ENCODE measurements at regions not wholly inside any gene's neighbourhood (a gene's known extent, or its start where the extent isn't known, plus 50 kb on each side); places are given as distances from the start of the nearest gene placed in this dataset.
A peak's percentile ranks its signal among the peaks of the same experiment; 100 is the strongest.
"Not testable (repeated sequence)": the region's sequence is repeated elsewhere in the genome, so short reads cannot be mapped to it uniquely, and the experiment has no call there.

DNA sequence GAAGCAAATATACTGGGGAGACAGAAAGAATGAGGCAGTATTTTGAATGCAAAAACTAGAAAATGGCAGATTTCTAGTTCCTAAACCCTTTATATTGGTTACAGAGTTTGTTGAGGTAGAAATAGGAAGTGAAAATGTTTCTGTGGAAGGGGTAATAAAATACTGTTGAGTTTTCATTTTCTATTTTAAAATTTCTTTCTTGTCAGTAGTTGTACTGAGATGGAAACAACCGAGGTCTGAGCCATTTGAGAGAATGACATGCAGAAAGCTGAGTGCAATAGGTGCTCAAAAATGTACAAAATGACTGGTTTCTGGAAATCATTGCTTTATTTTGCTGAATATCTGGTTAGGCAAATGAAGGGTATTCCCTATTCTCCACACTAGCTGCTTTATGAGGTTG lies 361.4 kb downstream of the CHL1 start:
- TF ChIP-seq RARB (CRISPR knock-in tag; IDR thresholded peaks at IDR 0.05) (no peak), POLR2AphosphoS2 (conservative IDR thresholded peaks at IDR 0.05; ENCODE audit: low read length) (no peak), TP53 (CRISPR knock-in tag; IDR thresholded peaks at IDR 0.05) (no peak), NR3C1 (IDR thresholded peaks at IDR 0.05) (no peak), MAZ (IDR thresholded peaks at IDR 0.05; ENCODE audit: borderline replicate concordance, low read depth, low read length) (no peak), HOXB13 (CRISPR knock-in tag; IDR thresholded peaks at IDR 0.05; ENCODE audit: low read depth) (no peak), CBX2 (IDR thresholded peaks at IDR 0.05; ENCODE audit: borderline replicate concordance, low read depth) (no peak), RAD21 (conservative IDR thresholded peaks at IDR 0.05 in 1 of 2, IDR thresholded peaks at IDR 0.05 in 1 of 2) (no peak), NPAS2 (CRISPR knock-in tag; IDR thresholded peaks at IDR 0.05; ENCODE audit: borderline replicate concordance) (no peak), ATOH8 (CRISPR knock-in tag; IDR thresholded peaks at IDR 0.05; ENCODE audit: low read depth) (no peak), RCOR1 (IDR thresholded peaks at IDR 0.05; ENCODE audit: low read depth, low read length) (no peak)
- TF ChIP-seq, protein P1, sequence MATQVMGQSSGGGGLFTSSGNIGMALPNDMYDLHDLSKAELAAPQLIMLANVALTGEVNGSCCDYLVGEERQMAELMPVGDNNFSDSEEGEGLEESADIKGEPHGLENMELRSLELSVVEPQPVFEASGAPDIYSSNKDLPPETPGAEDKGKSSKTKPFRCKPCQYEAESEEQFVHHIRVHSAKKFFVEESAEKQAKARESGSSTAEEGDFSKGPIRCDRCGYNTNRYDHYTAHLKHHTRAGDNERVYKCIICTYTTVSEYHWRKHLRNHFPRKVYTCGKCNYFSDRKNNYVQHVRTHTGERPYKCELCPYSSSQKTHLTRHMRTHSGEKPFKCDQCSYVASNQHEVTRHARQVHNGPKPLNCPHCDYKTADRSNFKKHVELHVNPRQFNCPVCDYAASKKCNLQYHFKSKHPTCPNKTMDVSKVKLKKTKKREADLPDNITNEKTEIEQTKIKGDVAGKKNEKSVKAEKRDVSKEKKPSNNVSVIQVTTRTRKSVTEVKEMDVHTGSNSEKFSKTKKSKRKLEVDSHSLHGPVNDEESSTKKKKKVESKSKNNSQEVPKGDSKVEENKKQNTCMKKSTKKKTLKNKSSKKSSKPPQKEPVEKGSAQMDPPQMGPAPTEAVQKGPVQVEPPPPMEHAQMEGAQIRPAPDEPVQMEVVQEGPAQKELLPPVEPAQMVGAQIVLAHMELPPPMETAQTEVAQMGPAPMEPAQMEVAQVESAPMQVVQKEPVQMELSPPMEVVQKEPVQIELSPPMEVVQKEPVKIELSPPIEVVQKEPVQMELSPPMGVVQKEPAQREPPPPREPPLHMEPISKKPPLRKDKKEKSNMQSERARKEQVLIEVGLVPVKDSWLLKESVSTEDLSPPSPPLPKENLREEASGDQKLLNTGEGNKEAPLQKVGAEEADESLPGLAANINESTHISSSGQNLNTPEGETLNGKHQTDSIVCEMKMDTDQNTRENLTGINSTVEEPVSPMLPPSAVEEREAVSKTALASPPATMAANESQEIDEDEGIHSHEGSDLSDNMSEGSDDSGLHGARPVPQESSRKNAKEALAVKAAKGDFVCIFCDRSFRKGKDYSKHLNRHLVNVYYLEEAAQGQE (IDR thresholded peaks at IDR 0.05) = no peak
- no peak overlapping the region for H3K27ac ChIP-seq
- no peak overlapping the region for H3K4me2 ChIP-seq
- H3K4me1 ChIP-seq = no peaks in the 10 kb centered on the region
- H3K9me3 ChIP-seq = no peaks in the 10 kb centered on the region
- CTCF ChIA-PET = no interaction called here
- 0% methylated on average over 1 of the region's 1 CpG for WGBS (ENCODE audit: missing lambda C conversion rate)
- ATAC-seq (no peak), FAIRE-seq (no peak), DNase-seq (ENCODE audit: low read depth in 1 of 2, low spot score in 1 of 2) (no peak)
- POLR2A ChIA-PET = no interaction called here
- H3K4me3 ChIP-seq = no peak overlapping the region

DNA sequence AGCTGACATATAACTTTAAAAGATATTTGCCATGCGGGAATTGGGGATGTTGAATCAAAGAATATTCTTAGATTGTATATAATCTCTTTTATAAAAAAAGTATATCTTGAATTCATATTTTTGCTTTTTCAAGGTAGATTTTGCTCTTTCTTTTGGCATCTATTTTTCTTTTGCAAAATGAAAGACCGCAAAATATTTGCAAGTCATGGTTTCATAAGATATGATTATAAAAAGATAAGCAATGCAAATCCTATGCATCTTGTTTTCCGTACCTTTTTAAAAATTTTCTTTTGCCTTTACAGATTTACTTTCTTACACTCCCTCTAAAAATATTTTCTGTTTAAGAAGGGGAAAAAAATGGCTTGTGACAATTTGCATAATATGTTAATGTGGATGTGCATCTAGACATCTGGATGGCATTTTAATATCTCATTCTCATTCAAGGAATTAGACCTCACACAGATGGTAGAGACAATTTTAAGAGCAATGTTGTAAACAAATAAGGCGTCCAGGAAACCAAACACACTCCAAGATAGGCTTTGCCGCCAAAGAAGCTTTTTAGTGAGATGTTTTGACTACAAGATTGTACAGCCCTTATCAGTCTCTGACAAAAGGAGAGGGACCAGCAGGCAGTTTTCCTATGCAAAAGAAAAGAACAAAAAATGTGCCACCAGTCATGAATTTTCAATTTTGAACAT lies 371.1 kb downstream of the CHL1 start:
- Histone ChIP-seq H3K4me2 (no peak overlapping the region), H3K9me3 (no peaks in the 10 kb centered on the region), H3K4me1 (no peaks in the 10 kb centered on the region), H3K4me3 (no peak overlapping the region), H3K27ac (no peak overlapping the region)
- DNase-seq (ENCODE audit: low read depth in 1 of 2, low spot score in 1 of 2) (no peak), FAIRE-seq (no peak), ATAC-seq (no peak)
- CTCF ChIA-PET = no interaction called here
- TF ChIP-seq EHF (CRISPR knock-in tag; IDR thresholded peaks at IDR 0.05) = no peak
- TF ChIP-seq NFE2L2 (conservative IDR thresholded peaks at IDR 0.05; ENCODE audit: low read length) = peak; percentile 68
- POLR2A ChIA-PET = no interaction called here
- WGBS (ENCODE audit: missing lambda C conversion rate) = 22% methylated on average over 5 of the region's 5 CpGs

DNA sequence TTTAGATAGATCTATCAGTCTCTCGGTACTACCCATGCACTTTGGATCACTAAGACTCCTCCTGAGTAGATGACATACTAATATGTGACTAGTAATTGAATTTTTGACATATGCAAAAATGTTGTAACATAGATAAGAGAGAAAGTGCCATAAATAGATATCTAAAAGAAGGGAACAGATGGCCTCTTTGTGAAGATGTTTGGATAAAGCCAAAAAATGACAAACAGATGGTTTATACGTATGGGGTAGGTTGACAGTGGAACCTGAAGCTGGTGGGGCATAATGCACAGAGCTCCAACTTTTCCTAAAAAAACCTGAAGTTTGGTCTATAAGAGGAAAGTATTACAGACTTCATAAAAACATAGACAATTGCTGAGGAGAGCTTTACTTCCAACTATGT lies 383.0 kb downstream of the CHL1 start:
- H3K4me3 ChIP-seq; DNase-seq (ENCODE audit: low read depth in 1 of 2, low spot score in 1 of 2); FAIRE-seq; H3K9me3 ChIP-seq; H3K4me1 ChIP-seq; H3K4me2 ChIP-seq; POLR2A ChIA-PET; CTCF ChIA-PET; H3K27ac ChIP-seq; ATAC-seq: not testable (repeated sequence)
- 2% methylated on average over 2 of the region's 2 CpGs for WGBS (ENCODE audit: missing lambda C conversion rate)

DNA sequence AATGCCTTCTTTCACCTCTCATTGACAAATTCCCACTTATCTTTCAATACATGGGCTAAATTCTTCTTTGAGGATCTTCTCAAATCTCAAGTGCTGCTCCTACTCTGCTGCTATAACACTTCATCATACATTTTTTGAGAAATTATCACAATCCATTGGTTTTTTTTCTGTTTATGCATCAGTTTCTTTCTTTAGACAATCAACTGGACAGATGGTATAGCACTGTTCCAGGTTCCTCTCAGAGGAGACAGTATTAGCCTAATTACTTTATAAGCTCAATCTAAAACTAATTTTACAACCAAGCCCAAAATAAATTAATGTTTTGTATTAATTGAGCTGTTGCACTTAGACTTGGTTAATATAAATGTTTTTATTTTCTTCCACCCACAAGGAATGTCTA lies 392.5 kb downstream of the CHL1 start:
- ATAC-seq; DNase-seq (ENCODE audit: low read depth in 1 of 2, low spot score in 1 of 2): not testable (repeated sequence)

DNA sequence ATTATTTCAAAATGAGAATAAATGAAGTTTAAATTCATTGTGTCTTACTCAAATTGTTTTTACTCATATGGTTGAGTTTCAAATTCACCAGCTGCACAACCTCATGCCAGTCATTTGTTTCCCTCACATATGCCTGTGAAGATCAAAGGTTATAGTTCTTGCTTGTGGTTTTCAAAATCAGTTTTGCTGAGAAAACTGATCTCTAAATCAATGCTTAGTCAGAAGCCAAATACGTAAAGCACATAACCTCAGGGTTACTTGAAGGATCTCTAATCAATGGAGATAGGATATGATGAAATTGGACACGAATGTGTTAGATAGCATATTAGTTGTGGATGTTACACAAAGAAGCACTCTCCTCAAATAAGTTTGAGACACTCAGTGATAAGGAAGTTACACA lies 400.7 kb downstream of the CHL1 start:
- H3K4me1 ChIP-seq; DNase-seq (ENCODE audit: low read depth in 1 of 2, low spot score in 1 of 2); H3K4me2 ChIP-seq; ATAC-seq; POLR2A ChIA-PET; H3K27ac ChIP-seq; H3K9me3 ChIP-seq; CTCF ChIA-PET; H3K4me3 ChIP-seq: not testable (repeated sequence)
- FAIRE-seq = peak; percentile 76
- WGBS (ENCODE audit: missing lambda C conversion rate) = 2% methylated on average over 2 of the region's 2 CpGs

More for the DNA sequence above, 392.5 kb downstream of the CHL1 start:
- H3K4me1 ChIP-seq, H3K27ac ChIP-seq, POLR2A ChIA-PET, FAIRE-seq, H3K4me3 ChIP-seq, H3K4me2 ChIP-seq, CTCF ChIA-PET, H3K9me3 ChIP-seq: not testable (repeated sequence)

DNA sequence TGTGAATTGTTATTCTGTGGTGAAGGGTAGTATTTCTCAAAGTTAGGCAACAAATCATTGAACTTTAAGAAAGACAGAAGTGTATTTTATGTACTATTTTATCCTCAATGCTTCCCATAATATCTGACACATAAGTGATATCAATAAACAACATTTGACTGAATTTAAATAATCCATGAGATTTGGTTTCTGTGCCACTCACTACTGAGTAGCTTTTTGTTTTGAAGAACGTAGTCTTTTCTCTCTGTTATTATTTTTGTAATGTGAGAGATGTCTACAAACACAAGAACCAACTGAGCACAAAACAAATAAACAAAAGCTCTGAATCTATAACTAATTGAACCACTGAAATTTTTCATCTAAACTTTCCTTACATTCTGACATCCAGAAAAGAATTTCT lies 401.2 kb downstream of the CHL1 start:
- 3% methylated on average over 1 of the region's 1 CpG for WGBS (ENCODE audit: missing lambda C conversion rate)
- H3K4me2 ChIP-seq; POLR2A ChIA-PET; H3K9me3 ChIP-seq; ATAC-seq; CTCF ChIA-PET; H3K27ac ChIP-seq; H3K4me3 ChIP-seq; H3K4me1 ChIP-seq; FAIRE-seq; DNase-seq (ENCODE audit: low read depth in 1 of 2, low spot score in 1 of 2): not testable (repeated sequence)

- H3K27ac ChIP-seq; H3K9me3 ChIP-seq; ATAC-seq; FAIRE-seq; H3K4me2 ChIP-seq; H3K4me3 ChIP-seq; DNase-seq (ENCODE audit: low read depth in 1 of 2, low spot score in 1 of 2); POLR2A ChIA-PET; CTCF ChIA-PET; H3K4me1 ChIP-seq: not testable (repeated sequence)
- 12% methylated on average over 4 of the region's 4 CpGs for WGBS (ENCODE audit: missing lambda C conversion rate)
Measured at GRCh38 chr3:607480-607879, 410.9 kb downstream of the CHL1 start.
